ENCODE measurements at regions not wholly inside any gene's neighbourhood (a gene's known extent, or its start where the extent isn't known, plus 50 kb on each side); places are given as distances from the start of the nearest gene placed in this dataset.

DNA sequence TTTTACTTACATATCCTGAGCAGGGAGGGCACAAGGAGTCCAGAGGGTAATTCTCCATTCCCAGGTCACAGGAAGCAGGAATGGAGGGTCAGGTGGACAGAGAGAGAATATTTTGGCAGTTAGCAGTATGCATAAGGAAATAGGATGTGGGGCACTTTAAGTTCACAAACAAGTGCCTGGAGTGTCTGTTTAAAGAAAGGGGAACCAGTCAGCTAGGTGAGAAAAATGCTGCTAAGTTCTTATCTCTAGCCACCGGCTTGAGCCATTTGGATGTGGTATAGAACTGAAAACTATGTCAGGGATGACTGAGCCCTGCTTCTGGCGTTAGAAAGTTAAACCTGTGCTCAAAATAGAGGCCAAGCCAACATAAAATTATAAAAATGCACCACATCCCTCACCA lies 739.7 kb upstream of the NCAM2 start (continued):
- TF ChIP-seq, protein P1, sequence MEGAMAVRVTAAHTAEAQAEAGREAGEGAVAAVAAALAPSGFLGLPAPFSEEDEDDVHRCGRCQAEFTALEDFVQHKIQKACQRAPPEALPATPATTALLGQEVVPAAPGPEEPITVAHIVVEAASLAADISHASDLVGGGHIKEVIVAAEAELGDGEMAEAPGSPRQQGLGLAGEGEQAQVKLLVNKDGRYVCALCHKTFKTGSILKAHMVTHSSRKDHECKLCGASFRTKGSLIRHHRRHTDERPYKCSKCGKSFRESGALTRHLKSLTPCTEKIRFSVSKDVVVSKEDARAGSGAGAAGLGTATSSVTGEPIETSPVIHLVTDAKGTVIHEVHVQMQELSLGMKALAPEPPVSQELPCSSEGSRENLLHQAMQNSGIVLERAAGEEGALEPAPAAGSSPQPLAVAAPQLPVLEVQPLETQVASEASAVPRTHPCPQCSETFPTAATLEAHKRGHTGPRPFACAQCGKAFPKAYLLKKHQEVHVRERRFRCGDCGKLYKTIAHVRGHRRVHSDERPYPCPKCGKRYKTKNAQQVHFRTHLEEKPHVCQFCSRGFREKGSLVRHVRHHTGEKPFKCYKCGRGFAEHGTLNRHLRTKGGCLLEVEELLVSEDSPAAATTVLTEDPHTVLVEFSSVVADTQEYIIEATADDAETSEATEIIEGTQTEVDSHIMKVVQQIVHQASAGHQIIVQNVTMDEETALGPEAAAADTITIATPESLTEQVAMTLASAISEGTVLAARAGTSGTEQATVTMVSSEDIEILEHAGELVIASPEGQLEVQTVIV (CRISPR knock-in tag; IDR thresholded peaks at IDR 0.05; ENCODE audit: borderline replicate concordance) = no peak
- peak; percentile 33; the same call in 1 of the 2 replicates for TF ChIP-seq JUND (IDR thresholded peaks at IDR 0.05; ENCODE audit: borderline replicate concordance, low read depth, low read length)
- TF ChIP-seq JUND (tag; IDR thresholded peaks at IDR 0.05; ENCODE audit: borderline replicate concordance, low read depth, low read length) = no peak; the same call in 2 of the 3 replicates
- TF ChIP-seq, protein P2, sequence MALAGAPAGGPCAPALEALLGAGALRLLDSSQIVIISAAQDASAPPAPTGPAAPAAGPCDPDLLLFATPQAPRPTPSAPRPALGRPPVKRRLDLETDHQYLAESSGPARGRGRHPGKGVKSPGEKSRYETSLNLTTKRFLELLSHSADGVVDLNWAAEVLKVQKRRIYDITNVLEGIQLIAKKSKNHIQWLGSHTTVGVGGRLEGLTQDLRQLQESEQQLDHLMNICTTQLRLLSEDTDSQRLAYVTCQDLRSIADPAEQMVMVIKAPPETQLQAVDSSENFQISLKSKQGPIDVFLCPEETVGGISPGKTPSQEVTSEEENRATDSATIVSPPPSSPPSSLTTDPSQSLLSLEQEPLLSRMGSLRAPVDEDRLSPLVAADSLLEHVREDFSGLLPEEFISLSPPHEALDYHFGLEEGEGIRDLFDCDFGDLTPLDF (CRISPR knock-in tag; IDR thresholded peaks at IDR 0.05) = no peak
- no peak for TF ChIP-seq BMI1 (IDR thresholded peaks at IDR 0.05; ENCODE audit: low read length)
- no peak for TF ChIP-seq PHTF2 (CRISPR knock-in tag; IDR thresholded peaks at IDR 0.05)
- TF ChIP-seq HMG20B (CRISPR knock-in tag; IDR thresholded peaks at IDR 0.05) = no peak
- TF ChIP-seq, protein P3, sequence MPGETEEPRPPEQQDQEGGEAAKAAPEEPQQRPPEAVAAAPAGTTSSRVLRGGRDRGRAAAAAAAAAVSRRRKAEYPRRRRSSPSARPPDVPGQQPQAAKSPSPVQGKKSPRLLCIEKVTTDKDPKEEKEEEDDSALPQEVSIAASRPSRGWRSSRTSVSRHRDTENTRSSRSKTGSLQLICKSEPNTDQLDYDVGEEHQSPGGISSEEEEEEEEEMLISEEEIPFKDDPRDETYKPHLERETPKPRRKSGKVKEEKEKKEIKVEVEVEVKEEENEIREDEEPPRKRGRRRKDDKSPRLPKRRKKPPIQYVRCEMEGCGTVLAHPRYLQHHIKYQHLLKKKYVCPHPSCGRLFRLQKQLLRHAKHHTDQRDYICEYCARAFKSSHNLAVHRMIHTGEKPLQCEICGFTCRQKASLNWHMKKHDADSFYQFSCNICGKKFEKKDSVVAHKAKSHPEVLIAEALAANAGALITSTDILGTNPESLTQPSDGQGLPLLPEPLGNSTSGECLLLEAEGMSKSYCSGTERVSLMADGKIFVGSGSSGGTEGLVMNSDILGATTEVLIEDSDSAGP (CRISPR knock-in tag; IDR thresholded peaks at IDR 0.05) = peak; percentile 92
- TF ChIP-seq CBFA2T3 (IDR thresholded peaks at IDR 0.05) = peak; percentile 91
- TF ChIP-seq ZNF133 (CRISPR knock-in tag; IDR thresholded peaks at IDR 0.05) = no peak
- TF ChIP-seq, protein P4, sequence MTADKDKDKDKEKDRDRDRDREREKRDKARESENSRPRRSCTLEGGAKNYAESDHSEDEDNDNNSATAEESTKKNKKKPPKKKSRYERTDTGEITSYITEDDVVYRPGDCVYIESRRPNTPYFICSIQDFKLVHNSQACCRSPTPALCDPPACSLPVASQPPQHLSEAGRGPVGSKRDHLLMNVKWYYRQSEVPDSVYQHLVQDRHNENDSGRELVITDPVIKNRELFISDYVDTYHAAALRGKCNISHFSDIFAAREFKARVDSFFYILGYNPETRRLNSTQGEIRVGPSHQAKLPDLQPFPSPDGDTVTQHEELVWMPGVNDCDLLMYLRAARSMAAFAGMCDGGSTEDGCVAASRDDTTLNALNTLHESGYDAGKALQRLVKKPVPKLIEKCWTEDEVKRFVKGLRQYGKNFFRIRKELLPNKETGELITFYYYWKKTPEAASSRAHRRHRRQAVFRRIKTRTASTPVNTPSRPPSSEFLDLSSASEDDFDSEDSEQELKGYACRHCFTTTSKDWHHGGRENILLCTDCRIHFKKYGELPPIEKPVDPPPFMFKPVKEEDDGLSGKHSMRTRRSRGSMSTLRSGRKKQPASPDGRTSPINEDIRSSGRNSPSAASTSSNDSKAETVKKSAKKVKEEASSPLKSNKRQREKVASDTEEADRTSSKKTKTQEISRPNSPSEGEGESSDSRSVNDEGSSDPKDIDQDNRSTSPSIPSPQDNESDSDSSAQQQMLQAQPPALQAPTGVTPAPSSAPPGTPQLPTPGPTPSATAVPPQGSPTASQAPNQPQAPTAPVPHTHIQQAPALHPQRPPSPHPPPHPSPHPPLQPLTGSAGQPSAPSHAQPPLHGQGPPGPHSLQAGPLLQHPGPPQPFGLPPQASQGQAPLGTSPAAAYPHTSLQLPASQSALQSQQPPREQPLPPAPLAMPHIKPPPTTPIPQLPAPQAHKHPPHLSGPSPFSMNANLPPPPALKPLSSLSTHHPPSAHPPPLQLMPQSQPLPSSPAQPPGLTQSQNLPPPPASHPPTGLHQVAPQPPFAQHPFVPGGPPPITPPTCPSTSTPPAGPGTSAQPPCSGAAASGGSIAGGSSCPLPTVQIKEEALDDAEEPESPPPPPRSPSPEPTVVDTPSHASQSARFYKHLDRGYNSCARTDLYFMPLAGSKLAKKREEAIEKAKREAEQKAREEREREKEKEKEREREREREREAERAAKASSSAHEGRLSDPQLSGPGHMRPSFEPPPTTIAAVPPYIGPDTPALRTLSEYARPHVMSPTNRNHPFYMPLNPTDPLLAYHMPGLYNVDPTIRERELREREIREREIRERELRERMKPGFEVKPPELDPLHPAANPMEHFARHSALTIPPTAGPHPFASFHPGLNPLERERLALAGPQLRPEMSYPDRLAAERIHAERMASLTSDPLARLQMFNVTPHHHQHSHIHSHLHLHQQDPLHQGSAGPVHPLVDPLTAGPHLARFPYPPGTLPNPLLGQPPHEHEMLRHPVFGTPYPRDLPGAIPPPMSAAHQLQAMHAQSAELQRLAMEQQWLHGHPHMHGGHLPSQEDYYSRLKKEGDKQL (CRISPR knock-in tag; IDR thresholded peaks at IDR 0.05; ENCODE audit: borderline replicate concordance) = no peak
- no peak for TF ChIP-seq SRSF7 (optimal IDR thresholded peaks at IDR 0.05; ENCODE audit: low read depth, low read length)
- TF ChIP-seq WHSC1 (IDR thresholded peaks at IDR 0.05; ENCODE audit: low read length) = no peak
- TF ChIP-seq CBX1 (IDR thresholded peaks at IDR 0.05; ENCODE audit: low read depth) = no peak
- no peak for TF ChIP-seq TAF1 (IDR thresholded peaks at IDR 0.05; ENCODE audit: control insufficient read depth, extremely low read depth, insufficient read depth, low read length, severe bottlenecking)
- TF ChIP-seq BRF1 (IDR thresholded peaks at IDR 0.05; ENCODE audit: borderline replicate concordance, extremely low read depth, insufficient read length) = no peak
- TF ChIP-seq TRIM28 (IDR thresholded peaks at IDR 0.05) = no peak
- peak; percentile 38; the same call in 1 of the 2 replicates for TF ChIP-seq DMBX1 (CRISPR knock-in tag; IDR thresholded peaks at IDR 0.05; ENCODE audit: borderline replicate concordance)

All from K562 (cell line).